ENCODE measurements at regions not wholly inside any gene's neighbourhood (a gene's known extent, or its start where the extent isn't known, plus 50 kb on each side); places are given as distances from the start of the nearest gene placed in this dataset.
A peak's percentile ranks its signal among the peaks of the same experiment; 100 is the strongest.
"Not testable (repeated sequence)": the region's sequence is repeated elsewhere in the genome, so short reads cannot be mapped to it uniquely, and the experiment has no call there.

GRCh38 chr4:154032914-154033313 lies 244.0 kb upstream of the SFRP2 start:
- no peak for DNase-seq

GRCh38 chr4:154030746-154031145 lies 241.9 kb upstream of the SFRP2 start:
- DNase-seq: no peak

- no peak for DNase-seq
Observed at GRCh38 chr4:154030152-154030551, 241.3 kb upstream of the SFRP2 start.

GRCh38 chr4:154029171-154029570 lies 240.3 kb upstream of the SFRP2 start:
- DNase-seq: no peak

- DNase-seq: no peak
Observed at GRCh38 chr4:154025110-154025509, 236.2 kb upstream of the SFRP2 start.

GRCh38 chr4:154024097-154024694 lies 235.3 kb upstream of the SFRP2 start:
- no peak for DNase-seq

- not testable (repeated sequence) for DNase-seq
Observed at GRCh38 chr4:154023671-154024070, 234.8 kb upstream of the SFRP2 start.

GRCh38 chr4:154019811-154020210 lies 230.9 kb upstream of the SFRP2 start:
- DNase-seq: no peak

- no peak for DNase-seq
Observed at GRCh38 chr4:154018659-154019058, 229.8 kb upstream of the SFRP2 start.

GRCh38 chr4:154015578-154015977 lies 226.7 kb upstream of the SFRP2 start:
- no peak for DNase-seq

GRCh38 chr4:154014407-154015321 lies 225.8 kb upstream of the SFRP2 start:
- peak; percentile 18 for DNase-seq

- DNase-seq: no peak
Observed at GRCh38 chr4:154013576-154013975, 224.7 kb upstream of the SFRP2 start.

GRCh38 chr4:154010371-154010770 lies 221.5 kb upstream of the SFRP2 start:
- no peak for DNase-seq

GRCh38 chr4:154009788-154010187 lies 220.9 kb upstream of the SFRP2 start:
- DNase-seq: no peak

- DNase-seq: no peak
Observed at GRCh38 chr4:154009191-154009590, 220.3 kb upstream of the SFRP2 start.

- DNase-seq: no peak
Observed at GRCh38 chr4:154005171-154005520, 216.3 kb upstream of the SFRP2 start.

- no peak for DNase-seq
Observed at GRCh38 chr4:154004507-154005170, 215.8 kb upstream of the SFRP2 start.

GRCh38 chr4:154004016-154004415 lies 215.1 kb upstream of the SFRP2 start:
- no peak for DNase-seq

GRCh38 chr4:154003378-154003777 lies 214.5 kb upstream of the SFRP2 start:
- no peak for DNase-seq

GRCh38 chr4:154001193-154001592 lies 212.3 kb upstream of the SFRP2 start:
- DNase-seq: no peak

GRCh38 chr4:153997516-153997915 lies 208.6 kb upstream of the SFRP2 start:
- no peak for DNase-seq

- DNase-seq: no peak
Observed at GRCh38 chr4:153989505-153989904, 200.6 kb upstream of the SFRP2 start.
